A673 (cell line): ENCODE measurements at regions not wholly inside any gene's neighbourhood (a gene's known extent, or its start where the extent isn't known, plus 50 kb on each side); places are given as distances from the start of the nearest gene placed in this dataset.

ENCODE experiments used
- BruUV-seq: library from RNA; stranded (reverse); fragments of 400-500 nt; replicated peaks from 2 replicates; lab custom pipeline; 2021; lab: Mats Ljungman, UMichigan
- CTCF ChIA-PET: fragments of 300-600 bp; sonication (Branson Sonifier 250); formaldehyde crosslinking; loops from one replicate; lab custom pipeline; 2022; ENCODE audit warnings: antibody characterized with exemption; lab: Charles Lee
- POLR2A ChIA-PET: fragments of 300-600 bp; sonication (Branson Sonifier 250); formaldehyde crosslinking; loops from one replicate; lab custom pipeline; 2022; ENCODE audit warnings: antibody characterized with exemption; ENCODE audit not compliant: low non-redundant PET; lab: Charles Lee
- DNase-seq: peaks from one replicate; pipeline ENCODE4 v3.0.0-alpha.2; 2015; ENCODE audit warnings: low spot score
- H3K27ac ChIP-seq: fragments of 200-600 bp; sonication (generic); 2 replicates; pipeline ENCODE4 v1.5.1; 2016; ENCODE audit warnings: mixed run types, low read depth, mild to moderate bottlenecking, mixed read lengths, antibody characterized with exemption, low read length; ENCODE audit not compliant: poor library complexity, severe bottlenecking
- H3K27me3 ChIP-seq: fragments of 200-600 bp; sonication (generic); replicated peaks from 2 replicates; pipeline ENCODE4 v1.6.1; 2017; ENCODE audit warnings: mixed run types, low read depth, mild to moderate bottlenecking, mixed read lengths, antibody characterized with exemption, low read length; ENCODE audit not compliant: insufficient read depth, poor library complexity
- H3K36me3 ChIP-seq: fragments of 200-600 bp; sonication (generic); 2 replicates; pipeline ENCODE4 v1.6.1; 2016; ENCODE audit warnings: mixed run types, mild to moderate bottlenecking, mixed read lengths, antibody characterized with exemption, low read length; ENCODE audit not compliant: insufficient read depth, poor library complexity, severe bottlenecking
- H3K4me1 ChIP-seq: fragments of 200-600 bp; sonication (generic); 2 replicates; pipeline ENCODE4 v1.6.1; 2017; ENCODE audit warnings: mixed run types, mild to moderate bottlenecking, mixed read lengths, antibody characterized with exemption, low read length; ENCODE audit not compliant: insufficient read depth, poor library complexity, severe bottlenecking
- H3K4me3 ChIP-seq: fragments of 200-600 bp; sonication (generic); 2 replicates; pipeline ENCODE4 v1.5.1; 2016; ENCODE audit warnings: low read depth, mixed run types, mild to moderate bottlenecking, mixed read lengths, low read length; ENCODE audit not compliant: poor library complexity, severe bottlenecking
- H3K9me3 ChIP-seq: fragments of 200-600 bp; sonication (generic); 2 replicates; pipeline ENCODE4 v1.6.1; 2016; ENCODE audit warnings: mixed run types, low read depth, mild to moderate bottlenecking, mixed read lengths, antibody characterized with exemption, low read length; ENCODE audit not compliant: poor library complexity, severe bottlenecking
- CTCF ChIP-seq: fragments of 300-800, 200-600 bp; sonication (generic); conservative IDR thresholded peaks from 2 replicates; pipeline ENCODE4 v1.5.1; 2017; ENCODE audit warnings: low read depth, mild to moderate bottlenecking, antibody characterized with exemption, low read length, moderate library complexity, mixed read lengths
- EZH2 ChIP-seq: fragments of 200-600 bp; sonication (generic); IDR thresholded peaks from 2 replicates; pipeline ENCODE4 v1.6.1; 2017; ENCODE audit warnings: borderline replicate concordance, low read depth, mild to moderate bottlenecking, mixed read lengths, antibody characterized with exemption, low read length; ENCODE audit not compliant: poor library complexity, severe bottlenecking
- intact Hi-C: fragments of 100-400 bp; cut with micrococcal nuclease; formaldehyde crosslinking; loops from one replicate; pipeline ENCODE4 v1.10.0; 2022; ENCODE audit not compliant: unreplicated experiment

- Histone ChIP-seq H3K36me3 (no peaks in the 10 kb centered on the region), H3K4me3 (no peak overlapping the region), H3K4me1 (no peaks in the 10 kb centered on the region), H3K9me3 (no peaks in the 10 kb centered on the region), H3K27ac (no peak overlapping the region), H3K27me3 (no peaks in the 10 kb centered on the region)
- BruUV-seq: no TSS peak
- POLR2A ChIA-PET: no interaction called here
- TF ChIP-seq CTCF: no peak
- TF ChIP-seq EZH2: no peak
- intact Hi-C loops: no loop called here
- no peak for DNase-seq
- CTCF ChIA-PET: no interaction called here
These were observed 124.5 kb upstream of the USP29 start for GRCh38 chr19:56995303-56995702.

- H3K4me3 ChIP-seq: no peak overlapping the region
- no peak for DNase-seq
- no peaks in the 10 kb centered on the region for H3K36me3 ChIP-seq
- intact Hi-C loops: no loop called here
- no TSS peak for BruUV-seq
- TF ChIP-seq CTCF: no peak
- TF ChIP-seq EZH2: no peak
- CTCF ChIA-PET: no interaction called here
- H3K9me3 ChIP-seq: peaks cover 4% of the 10 kb centered on the region
- POLR2A ChIA-PET: no interaction called here
- no peak overlapping the region for H3K27ac ChIP-seq
- no peaks in the 10 kb centered on the region for H3K4me1 ChIP-seq
- H3K27me3 ChIP-seq: no peaks in the 10 kb centered on the region
These were observed 117.6 kb upstream of the USP29 start for GRCh38 chr19:57002195-57002601.

GRCh38 chr19:57002710-57003109 lies 117.1 kb upstream of the USP29 start:
- no TSS peak for BruUV-seq
- no peak overlapping the region for H3K4me3 ChIP-seq
- H3K27me3 ChIP-seq: no peaks in the 10 kb centered on the region
- H3K27ac ChIP-seq: no peak overlapping the region
- peaks cover 4% of the 10 kb centered on the region for H3K9me3 ChIP-seq
- no peak for TF ChIP-seq EZH2
- TF ChIP-seq CTCF: no peak
- ChIA-PET POLR2A (no interaction called here), CTCF (no interaction called here)
- H3K4me1 ChIP-seq: no peaks in the 10 kb centered on the region
- intact Hi-C loops: no loop called here
- H3K36me3 ChIP-seq: no peaks in the 10 kb centered on the region
- no peak for DNase-seq
